Mammary epithelial cell (primary cell): ENCODE measurements at regions not wholly inside any gene's neighbourhood (a gene's known extent, or its start where the extent isn't known, plus 50 kb on each side); places are given as distances from the start of the nearest gene placed in this dataset.

ENCODE experiments used
- CTCF ChIP-seq, 2 donors: IDR thresholded peaks in 1 of 2; conservative IDR thresholded peaks in 1 of 2; 2 replicates each; pipeline ENCODE4 v1.5.1; 2011 to 2012; ENCODE audit warnings: inconsistent platforms in 2 of 2, low read length in 2 of 2, mild to moderate bottlenecking in 2 of 2, control low read depth in 1 of 2, low read depth in 1 of 2; ENCODE audit not compliant: insufficient read depth in 1 of 2; ENCODE audit errors: extremely low read depth in 1 of 2
- EZH2 ChIP-seq: IDR thresholded peaks from 2 replicates; pipeline ENCODE4 v1.6.1; 2012; ENCODE audit warnings: low read length, inconsistent platforms, borderline replicate concordance

GRCh38 chr4:148998719-148999118 is 556.5 kb upstream of the NR3C2 start:
- TF ChIP-seq CTCF (conservative IDR thresholded peaks at IDR 0.05 in 1 of 2, IDR thresholded peaks at IDR 0.05 in 1 of 2; ENCODE audit: extremely low read depth in 1 of 2, insufficient read depth in 1 of 2, low read depth in 1 of 2, low read length in 2 of 2) (peak; percentile 30 to 33), EZH2 (no peak)
